ENCODE measurements at regions not wholly inside any gene's neighbourhood (a gene's known extent, or its start where the extent isn't known, plus 50 kb on each side); places are given as distances from the start of the nearest gene placed in this dataset.

- TF ChIP-seq RAD21 (IDR thresholded peaks at IDR 0.05 in 1 of 2, conservative IDR thresholded peaks at IDR 0.05 in 1 of 2; ENCODE audit: low read depth in 2 of 2, low read length in 2 of 2) = no peak
Measured at GRCh38 chr6:97870273-97870672, 587.3 kb upstream of the MMS22L start (continued).
